ENCODE measurements at regions not wholly inside any gene's neighbourhood (a gene's known extent, or its start where the extent isn't known, plus 50 kb on each side); places are given as distances from the start of the nearest gene placed in this dataset.

GRCh38 chr16:49910541-49911071 is 54.7 kb upstream of the ZNF423 start:
- H3K27me3 ChIP-seq (ENCODE audit: control insufficient read depth in 2 of 2, insufficient read depth in 1 of 2, low read length in 1 of 2), result no peaks in the 10 kb centered on the region
- H3K4me3 ChIP-seq (ENCODE audit: low read length in 2 of 2), result no peak overlapping the region
- H3K9me3 ChIP-seq (ENCODE audit: control insufficient read depth in 2 of 2, insufficient read depth in 1 of 2, low read length in 1 of 2), result no peaks in the 10 kb centered on the region
- no peaks in the 10 kb centered on the region for H3K36me3 ChIP-seq (ENCODE audit: control insufficient read depth in 2 of 2, insufficient read depth in 2 of 2, low read length in 1 of 2)
- WGBS, result 95% methylated on average over 14 of the region's 14 CpGs
- DNase-seq (ENCODE audit: low read depth in 6 of 9, low spot score in 9 of 9), result no peak
- no peak overlapping the region for H3K27ac ChIP-seq (ENCODE audit: low read depth in 1 of 2, low read length in 1 of 2)
- H3K4me1 ChIP-seq (ENCODE audit: control insufficient read depth in 2 of 2, insufficient read depth in 2 of 2, low read length in 2 of 2), result no peaks in the 10 kb centered on the region

- H3K36me3 ChIP-seq (ENCODE audit: control insufficient read depth in 2 of 2, insufficient read depth in 2 of 2, low read length in 1 of 2), result no peaks in the 10 kb centered on the region
Observed at GRCh38 chr16:49911430-49911829, 55.5 kb upstream of the ZNF423 start.

GRCh38 chr16:49912721-49913120 is 56.8 kb upstream of the ZNF423 start:
- WGBS, result 87% methylated on average over 4 of the region's 4 CpGs

More at GRCh38 chr16:49911430-49911829, 55.5 kb upstream of the ZNF423 start:
- Histone ChIP-seq H3K4me3 (ENCODE audit: low read length in 2 of 2) (no peak overlapping the region), H3K27me3 (ENCODE audit: control insufficient read depth in 2 of 2, insufficient read depth in 1 of 2, low read length in 1 of 2) (no peaks in the 10 kb centered on the region), H3K27ac (ENCODE audit: low read depth in 1 of 2, low read length in 1 of 2) (no peak overlapping the region), H3K9me3 (ENCODE audit: control insufficient read depth in 2 of 2, insufficient read depth in 1 of 2, low read length in 1 of 2) (no peaks in the 10 kb centered on the region), H3K4me1 (ENCODE audit: control insufficient read depth in 2 of 2, insufficient read depth in 2 of 2, low read length in 2 of 2) (no peaks in the 10 kb centered on the region)
- DNase-seq (ENCODE audit: low read depth in 6 of 9, low spot score in 9 of 9), result no peak
- WGBS, result 98% methylated on average over 2 of the region's 2 CpGs

GRCh38 chr16:49913720-49914119 is 57.8 kb upstream of the ZNF423 start:
- H3K27me3 ChIP-seq (ENCODE audit: control insufficient read depth in 2 of 2, insufficient read depth in 1 of 2, low read length in 1 of 2), result no peaks in the 10 kb centered on the region
- no peaks in the 10 kb centered on the region for H3K4me1 ChIP-seq (ENCODE audit: control insufficient read depth in 2 of 2, insufficient read depth in 2 of 2, low read length in 2 of 2)
- no peaks in the 10 kb centered on the region for H3K9me3 ChIP-seq (ENCODE audit: control insufficient read depth in 2 of 2, insufficient read depth in 1 of 2, low read length in 1 of 2)
- no peaks in the 10 kb centered on the region for H3K36me3 ChIP-seq (ENCODE audit: control insufficient read depth in 2 of 2, insufficient read depth in 2 of 2, low read length in 1 of 2)
- 91% methylated on average over 6 of the region's 6 CpGs for WGBS
- DNase-seq (ENCODE audit: low read depth in 6 of 9, low spot score in 9 of 9), result no peak
- H3K27ac ChIP-seq (ENCODE audit: low read depth in 1 of 2, low read length in 1 of 2), result no peak overlapping the region
- no peak overlapping the region for H3K4me3 ChIP-seq (ENCODE audit: low read length in 2 of 2)

More at GRCh38 chr16:49912721-49913120, 56.8 kb upstream of the ZNF423 start:
- no peaks in the 10 kb centered on the region for H3K9me3 ChIP-seq (ENCODE audit: control insufficient read depth in 2 of 2, insufficient read depth in 1 of 2, low read length in 1 of 2)
- no peaks in the 10 kb centered on the region for H3K4me1 ChIP-seq (ENCODE audit: control insufficient read depth in 2 of 2, insufficient read depth in 2 of 2, low read length in 2 of 2)
- no peak for DNase-seq (ENCODE audit: low read depth in 6 of 9, low spot score in 9 of 9)
- no peaks in the 10 kb centered on the region for H3K36me3 ChIP-seq (ENCODE audit: control insufficient read depth in 2 of 2, insufficient read depth in 2 of 2, low read length in 1 of 2)
- no peak overlapping the region for H3K4me3 ChIP-seq (ENCODE audit: low read length in 2 of 2)
- no peaks in the 10 kb centered on the region for H3K27me3 ChIP-seq (ENCODE audit: control insufficient read depth in 2 of 2, insufficient read depth in 1 of 2, low read length in 1 of 2)
- H3K27ac ChIP-seq (ENCODE audit: low read depth in 1 of 2, low read length in 1 of 2), result no peak overlapping the region

GRCh38 chr16:49914657-49915056 is 58.7 kb upstream of the ZNF423 start:
- Histone ChIP-seq H3K9me3 (ENCODE audit: control insufficient read depth in 2 of 2, insufficient read depth in 1 of 2, low read length in 1 of 2) (no peaks in the 10 kb centered on the region), H3K4me3 (ENCODE audit: low read length in 2 of 2) (no peak overlapping the region), H3K4me1 (ENCODE audit: control insufficient read depth in 2 of 2, insufficient read depth in 2 of 2, low read length in 2 of 2) (no peaks in the 10 kb centered on the region), H3K36me3 (ENCODE audit: control insufficient read depth in 2 of 2, insufficient read depth in 2 of 2, low read length in 1 of 2) (no peaks in the 10 kb centered on the region), H3K27me3 (ENCODE audit: control insufficient read depth in 2 of 2, insufficient read depth in 1 of 2, low read length in 1 of 2) (no peaks in the 10 kb centered on the region), H3K27ac (ENCODE audit: low read depth in 1 of 2, low read length in 1 of 2) (no peak overlapping the region)
- 61% methylated on average over 5 of the region's 5 CpGs for WGBS
- DNase-seq (ENCODE audit: low read depth in 6 of 9, low spot score in 9 of 9), result no peak

GRCh38 chr16:49918257-49918656 is 62.3 kb upstream of the ZNF423 start:
- Histone ChIP-seq H3K36me3 (ENCODE audit: control insufficient read depth in 2 of 2, insufficient read depth in 2 of 2, low read length in 1 of 2) (no peaks in the 10 kb centered on the region), H3K9me3 (ENCODE audit: control insufficient read depth in 2 of 2, insufficient read depth in 1 of 2, low read length in 1 of 2) (no peaks in the 10 kb centered on the region), H3K4me1 (ENCODE audit: control insufficient read depth in 2 of 2, insufficient read depth in 2 of 2, low read length in 2 of 2) (no peaks in the 10 kb centered on the region), H3K27me3 (ENCODE audit: control insufficient read depth in 2 of 2, insufficient read depth in 1 of 2, low read length in 1 of 2) (no peaks in the 10 kb centered on the region), H3K4me3 (ENCODE audit: low read length in 2 of 2) (no peak overlapping the region), H3K27ac (ENCODE audit: low read depth in 1 of 2, low read length in 1 of 2) (no peak overlapping the region)
- no peak for DNase-seq (ENCODE audit: low read depth in 6 of 9, low spot score in 9 of 9)
- WGBS, result 95% methylated on average over 8 of the region's 8 CpGs

GRCh38 chr16:49919327-49919726 is 63.4 kb upstream of the ZNF423 start:
- DNase-seq (ENCODE audit: low read depth in 6 of 9, low spot score in 9 of 9), result no peak
- 98% methylated on average over 3 of the region's 3 CpGs for WGBS
- Histone ChIP-seq H3K4me1 (ENCODE audit: control insufficient read depth in 2 of 2, insufficient read depth in 2 of 2, low read length in 2 of 2) (no peaks in the 10 kb centered on the region), H3K4me3 (ENCODE audit: low read length in 2 of 2) (no peak overlapping the region), H3K36me3 (ENCODE audit: control insufficient read depth in 2 of 2, insufficient read depth in 2 of 2, low read length in 1 of 2) (no peaks in the 10 kb centered on the region), H3K27me3 (ENCODE audit: control insufficient read depth in 2 of 2, insufficient read depth in 1 of 2, low read length in 1 of 2) (peaks cover 0 to under 1% of the 10 kb centered on the region in 2 donors), H3K9me3 (ENCODE audit: control insufficient read depth in 2 of 2, insufficient read depth in 1 of 2, low read length in 1 of 2) (no peaks in the 10 kb centered on the region), H3K27ac (ENCODE audit: low read depth in 1 of 2, low read length in 1 of 2) (no peak overlapping the region)

GRCh38 chr16:49920397-49920796 is 64.5 kb upstream of the ZNF423 start:
- no peaks in the 10 kb centered on the region for H3K4me1 ChIP-seq (ENCODE audit: control insufficient read depth in 2 of 2, insufficient read depth in 2 of 2, low read length in 2 of 2)
- 89% methylated on average over 4 of the region's 4 CpGs for WGBS
- H3K27me3 ChIP-seq (ENCODE audit: control insufficient read depth in 2 of 2, insufficient read depth in 1 of 2, low read length in 1 of 2), result peaks cover 0 to 2% of the 10 kb centered on the region in 2 donors
- H3K36me3 ChIP-seq (ENCODE audit: control insufficient read depth in 2 of 2, insufficient read depth in 2 of 2, low read length in 1 of 2), result no peaks in the 10 kb centered on the region
- no peak overlapping the region for H3K27ac ChIP-seq (ENCODE audit: low read depth in 1 of 2, low read length in 1 of 2)
- DNase-seq (ENCODE audit: low read depth in 6 of 9, low spot score in 9 of 9), result no peak
- H3K4me3 ChIP-seq (ENCODE audit: low read length in 2 of 2), result no peak overlapping the region
- H3K9me3 ChIP-seq (ENCODE audit: control insufficient read depth in 2 of 2, insufficient read depth in 1 of 2, low read length in 1 of 2), result no peaks in the 10 kb centered on the region

- H3K4me1 ChIP-seq (ENCODE audit: control insufficient read depth in 2 of 2, insufficient read depth in 2 of 2, low read length in 2 of 2), result no peaks in the 10 kb centered on the region
- WGBS, result 96% methylated on average over 8 of the region's 8 CpGs
- no peaks in the 10 kb centered on the region for H3K36me3 ChIP-seq (ENCODE audit: control insufficient read depth in 2 of 2, insufficient read depth in 2 of 2, low read length in 1 of 2)
- H3K27me3 ChIP-seq (ENCODE audit: control insufficient read depth in 2 of 2, insufficient read depth in 1 of 2, low read length in 1 of 2), result peaks cover 0 to 2% of the 10 kb centered on the region in 2 donors
- no peaks in the 10 kb centered on the region for H3K9me3 ChIP-seq (ENCODE audit: control insufficient read depth in 2 of 2, insufficient read depth in 1 of 2, low read length in 1 of 2)
- H3K4me3 ChIP-seq (ENCODE audit: low read length in 2 of 2), result no peak overlapping the region
- DNase-seq (ENCODE audit: low read depth in 6 of 9, low spot score in 9 of 9), result no peak
- H3K27ac ChIP-seq (ENCODE audit: low read depth in 1 of 2, low read length in 1 of 2), result no peak overlapping the region
Observed at GRCh38 chr16:49921106-49921505, 65.2 kb upstream of the ZNF423 start.

All from thymus (tissue), 11 donors.